Hepatocyte (in vitro differentiated cells): ENCODE measurements at regions not wholly inside any gene's neighbourhood (a gene's known extent, or its start where the extent isn't known, plus 50 kb on each side); places are given as distances from the start of the nearest gene placed in this dataset.

Experiments
- EZH2 ChIP-seq: fragments of 200-600 bp; sonication (generic); IDR thresholded peaks from 2 replicates; pipeline ENCODE4 v1.6.1; 2016; ENCODE audit warnings: antibody characterized with exemption, mild to moderate bottlenecking, borderline replicate concordance
- TF ChIP-seq, protein P1 (sequence below): fragments of 200-600 bp; sonication (generic); IDR thresholded peaks from 2 replicates; pipeline ENCODE4 v1.5.1; 2016; ENCODE audit warnings: antibody characterized with exemption, mild to moderate bottlenecking; ENCODE audit not compliant: poor library complexity

GRCh38 chr3:13705702-13706280 lies 156.9 kb downstream of the FBLN2 start:
- TF ChIP-seq, protein P1, sequence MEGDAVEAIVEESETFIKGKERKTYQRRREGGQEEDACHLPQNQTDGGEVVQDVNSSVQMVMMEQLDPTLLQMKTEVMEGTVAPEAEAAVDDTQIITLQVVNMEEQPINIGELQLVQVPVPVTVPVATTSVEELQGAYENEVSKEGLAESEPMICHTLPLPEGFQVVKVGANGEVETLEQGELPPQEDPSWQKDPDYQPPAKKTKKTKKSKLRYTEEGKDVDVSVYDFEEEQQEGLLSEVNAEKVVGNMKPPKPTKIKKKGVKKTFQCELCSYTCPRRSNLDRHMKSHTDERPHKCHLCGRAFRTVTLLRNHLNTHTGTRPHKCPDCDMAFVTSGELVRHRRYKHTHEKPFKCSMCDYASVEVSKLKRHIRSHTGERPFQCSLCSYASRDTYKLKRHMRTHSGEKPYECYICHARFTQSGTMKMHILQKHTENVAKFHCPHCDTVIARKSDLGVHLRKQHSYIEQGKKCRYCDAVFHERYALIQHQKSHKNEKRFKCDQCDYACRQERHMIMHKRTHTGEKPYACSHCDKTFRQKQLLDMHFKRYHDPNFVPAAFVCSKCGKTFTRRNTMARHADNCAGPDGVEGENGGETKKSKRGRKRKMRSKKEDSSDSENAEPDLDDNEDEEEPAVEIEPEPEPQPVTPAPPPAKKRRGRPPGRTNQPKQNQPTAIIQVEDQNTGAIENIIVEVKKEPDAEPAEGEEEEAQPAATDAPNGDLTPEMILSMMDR: no peak
- TF ChIP-seq EZH2: no peak
